H7 (cell line): ENCODE measurements at regions not wholly inside any gene's neighbourhood (a gene's known extent, or its start where the extent isn't known, plus 50 kb on each side); places are given as distances from the start of the nearest gene placed in this dataset.

Experiments
- DNase-seq: peaks from one replicate; pipeline ENCODE4 v3.0.0; 2012
- H3K27me3 ChIP-seq: 2 replicates; pipeline ENCODE4 v1.6.0; 2011; ENCODE audit warnings: mild to moderate bottlenecking, low read length; ENCODE audit not compliant: control insufficient read depth, insufficient read depth
- H3K36me3 ChIP-seq: replicated peaks from 2 replicates; pipeline ENCODE4 v1.5.1; 2011; ENCODE audit warnings: low read length; ENCODE audit not compliant: control insufficient read depth, insufficient read depth
- H3K4me3 ChIP-seq: 2 replicates; pipeline ENCODE4 v1.5.1; 2011; ENCODE audit warnings: low read depth, mild to moderate bottlenecking, control low read depth, low read length, moderate library complexity; ENCODE audit not compliant: insufficient read depth

DNA sequence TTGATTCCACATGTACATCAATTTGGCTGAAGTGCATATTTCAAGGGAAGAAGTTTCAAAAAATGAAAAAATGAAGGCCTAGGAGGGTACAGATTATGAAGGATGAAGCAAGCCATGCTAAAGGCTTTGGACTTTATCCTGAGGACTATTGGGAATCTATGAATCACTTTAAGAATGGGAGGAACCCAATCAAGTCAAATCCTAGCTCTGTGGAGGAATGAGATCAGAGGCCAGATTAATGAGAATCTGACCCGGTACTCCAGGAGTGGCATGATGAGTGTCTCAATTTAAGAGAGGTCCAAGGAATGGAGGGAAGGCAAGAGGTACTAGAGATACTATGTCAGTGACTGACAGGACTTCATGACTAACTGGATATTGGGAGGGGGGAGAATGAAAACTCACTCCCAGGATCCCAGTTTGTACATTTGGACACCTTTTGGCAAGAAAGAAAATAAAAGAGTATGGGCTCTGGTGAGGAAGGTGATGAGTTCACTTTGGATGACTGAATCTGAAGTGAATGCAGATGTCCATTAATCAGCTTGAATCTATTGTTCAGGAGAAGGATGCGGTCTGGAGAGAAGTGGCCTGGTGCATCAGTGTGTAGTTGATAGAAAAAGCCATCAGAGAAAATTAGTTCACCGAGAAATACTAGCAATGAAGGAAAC, 349.0 kb downstream of the EFNB2 start:
- H3K4me3 ChIP-seq: no peak overlapping the region
- DNase-seq: no peak
- no peaks in the 10 kb centered on the region for H3K36me3 ChIP-seq
- no peaks in the 10 kb centered on the region for H3K27me3 ChIP-seq

GRCh38 chr13:106184790-106185189, 350.7 kb downstream of the EFNB2 start:
- Histone ChIP-seq H3K27me3 (no peaks in the 10 kb centered on the region), H3K36me3 (no peaks in the 10 kb centered on the region), H3K4me3 (no peak overlapping the region)
- DNase-seq: no peak

- no peaks in the 10 kb centered on the region for H3K27me3 ChIP-seq
- no peaks in the 10 kb centered on the region for H3K36me3 ChIP-seq
- no peak overlapping the region for H3K4me3 ChIP-seq
- DNase-seq: no peak
These were observed 351.9 kb downstream of the EFNB2 start for GRCh38 chr13:106183410-106184065.

DNA sequence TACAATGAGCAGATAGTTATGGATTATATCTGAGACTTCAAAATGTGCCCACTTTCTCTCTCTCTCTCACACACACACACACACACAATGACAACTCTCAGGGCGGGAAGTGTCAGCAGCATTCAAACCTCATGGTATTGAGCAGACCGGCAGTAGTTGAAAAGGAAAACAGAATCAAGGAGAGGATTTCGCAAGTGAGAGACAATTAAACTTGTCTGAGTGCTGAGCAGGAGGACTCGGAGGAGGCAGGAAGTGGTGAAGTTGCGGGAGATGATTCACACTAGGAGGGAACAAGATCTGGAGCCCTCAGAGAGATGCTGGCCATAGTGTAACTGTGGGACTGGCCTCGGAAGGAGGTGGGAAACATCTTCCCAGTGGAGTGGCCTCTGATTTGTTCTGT, 353.1 kb downstream of the EFNB2 start:
- DNase-seq: no peak
- no peak overlapping the region for H3K4me3 ChIP-seq
- H3K27me3 ChIP-seq: no peaks in the 10 kb centered on the region
- H3K36me3 ChIP-seq: no peaks in the 10 kb centered on the region

DNA sequence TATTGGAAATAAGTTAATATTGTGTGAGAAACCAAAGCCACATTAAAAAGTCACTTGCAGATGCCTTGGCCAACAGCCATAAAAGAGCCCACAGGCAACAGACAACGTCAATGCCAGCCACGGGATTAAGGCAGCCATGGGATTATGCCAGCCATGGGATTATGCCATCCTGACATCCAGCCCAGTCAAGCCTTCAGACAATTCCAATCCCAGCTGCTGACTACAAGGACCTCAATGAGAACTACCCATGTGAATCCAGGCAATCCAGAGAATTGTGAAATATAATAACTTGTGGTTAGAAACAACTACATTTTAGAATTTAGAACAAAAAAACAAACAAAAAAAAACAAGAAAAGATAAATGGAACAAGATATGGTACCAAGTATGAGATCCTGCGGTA, 356.6 kb downstream of the EFNB2 start:
- H3K27me3 ChIP-seq: no peaks in the 10 kb centered on the region

DNA sequence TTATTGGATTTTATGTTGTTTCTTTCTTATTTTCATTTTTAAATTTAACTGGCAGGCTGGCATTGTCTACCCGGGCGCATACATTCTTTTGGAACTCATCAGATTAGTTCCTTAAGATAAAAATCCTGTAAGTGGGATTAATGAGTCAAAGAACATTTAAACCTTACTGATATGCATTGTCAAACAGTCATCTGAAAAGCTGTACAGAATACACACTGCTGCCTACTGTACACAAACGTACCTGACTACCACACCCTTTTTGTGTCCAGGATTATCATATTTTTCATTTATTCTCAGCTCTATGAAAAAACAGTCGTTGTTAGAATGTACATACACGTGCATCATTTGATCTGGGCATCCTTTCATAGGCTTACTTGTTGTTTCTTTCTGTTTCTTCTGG, 358.3 kb downstream of the EFNB2 start:
- Histone ChIP-seq H3K36me3 (no peaks in the 10 kb centered on the region), H3K4me3 (no peak overlapping the region), H3K27me3 (no peaks in the 10 kb centered on the region)
- no peak for DNase-seq

More for the DNA sequence above, 356.6 kb downstream of the EFNB2 start:
- no peak overlapping the region for H3K4me3 ChIP-seq
- no peaks in the 10 kb centered on the region for H3K36me3 ChIP-seq
- DNase-seq: no peak

- DNase-seq: no peak
- Histone ChIP-seq H3K27me3 (no peaks in the 10 kb centered on the region), H3K4me3 (no peak overlapping the region), H3K36me3 (no peaks in the 10 kb centered on the region)
These were observed 359.3 kb downstream of the EFNB2 start for GRCh38 chr13:106176117-106176516.

DNA sequence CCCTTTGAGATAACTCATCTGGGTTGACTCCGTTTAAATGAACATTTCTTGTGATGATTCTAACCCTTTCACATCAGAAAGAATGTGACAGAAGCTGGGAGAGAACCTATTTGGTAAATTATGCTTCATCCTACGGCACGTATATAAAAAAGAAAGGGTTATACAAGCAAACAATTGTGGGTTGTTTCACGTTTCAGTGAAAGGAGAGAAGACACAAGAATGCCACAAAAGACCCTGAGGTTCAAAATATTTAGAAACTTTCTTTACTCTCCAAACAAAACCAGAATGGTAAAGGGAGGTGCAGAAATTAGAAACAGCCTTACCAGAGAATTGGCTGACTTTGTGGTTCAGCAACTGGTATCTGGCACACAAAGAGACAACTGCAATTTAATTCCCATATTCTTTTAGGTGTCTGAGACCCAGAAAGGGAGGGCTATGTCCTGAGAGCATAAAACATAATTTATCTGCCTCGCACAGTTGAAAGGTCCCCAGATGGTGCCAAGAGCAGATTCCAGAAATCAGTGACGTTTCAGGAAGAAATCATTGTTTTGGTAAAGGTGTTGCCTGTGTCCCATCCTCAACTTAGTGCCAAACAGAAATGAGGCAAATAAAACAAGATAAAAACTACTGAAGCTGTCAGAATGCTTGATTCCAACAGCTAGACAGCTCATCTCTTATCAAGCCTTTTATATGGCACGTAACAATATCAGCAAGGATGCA, 361.4 kb downstream of the EFNB2 start:
- no peaks in the 10 kb centered on the region for H3K27me3 ChIP-seq
- H3K36me3 ChIP-seq: no peaks in the 10 kb centered on the region
- no peak overlapping the region for H3K4me3 ChIP-seq
- no peak for DNase-seq

- DNase-seq: no peak
- no peak overlapping the region for H3K4me3 ChIP-seq
- H3K27me3 ChIP-seq: no peaks in the 10 kb centered on the region
- H3K36me3 ChIP-seq: no peaks in the 10 kb centered on the region
These were observed 362.1 kb downstream of the EFNB2 start for GRCh38 chr13:106173346-106173745.

DNA sequence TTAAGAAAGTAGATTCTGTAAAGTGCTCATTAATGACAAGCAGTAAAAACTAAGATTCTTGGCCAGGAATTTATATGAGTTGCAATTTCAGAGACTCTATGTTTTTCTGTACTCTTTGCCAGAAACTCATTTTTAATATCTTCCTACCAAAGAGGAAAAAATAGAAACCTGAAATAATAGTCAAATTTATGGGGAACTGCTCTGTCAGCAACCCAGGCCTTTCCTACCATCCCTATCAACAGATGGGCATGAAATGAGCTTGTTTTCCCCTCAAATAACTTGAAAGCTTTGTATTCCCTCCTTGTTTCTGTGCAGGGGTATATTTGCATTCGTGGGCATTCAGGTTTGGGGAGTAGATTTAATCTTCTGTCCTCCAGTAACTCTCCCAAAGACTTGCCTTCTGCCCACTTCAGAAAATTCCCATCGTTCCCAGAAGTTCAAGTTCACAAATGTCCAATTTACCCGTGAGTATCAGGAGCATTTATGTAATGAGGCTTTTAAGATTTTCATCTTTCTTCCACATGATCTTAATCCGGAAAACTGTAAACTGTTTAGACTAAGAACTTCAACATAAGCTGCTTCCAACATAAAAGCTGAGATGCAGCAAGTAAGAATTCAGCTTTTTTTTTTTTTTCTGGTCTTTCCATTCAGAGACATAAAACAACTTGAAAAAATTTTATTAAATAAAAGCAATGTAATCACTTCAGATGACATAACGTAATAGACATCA, 363.1 kb downstream of the EFNB2 start:
- Histone ChIP-seq H3K27me3 (no peaks in the 10 kb centered on the region), H3K4me3 (no peak overlapping the region), H3K36me3 (no peaks in the 10 kb centered on the region)
- no peak for DNase-seq

DNA sequence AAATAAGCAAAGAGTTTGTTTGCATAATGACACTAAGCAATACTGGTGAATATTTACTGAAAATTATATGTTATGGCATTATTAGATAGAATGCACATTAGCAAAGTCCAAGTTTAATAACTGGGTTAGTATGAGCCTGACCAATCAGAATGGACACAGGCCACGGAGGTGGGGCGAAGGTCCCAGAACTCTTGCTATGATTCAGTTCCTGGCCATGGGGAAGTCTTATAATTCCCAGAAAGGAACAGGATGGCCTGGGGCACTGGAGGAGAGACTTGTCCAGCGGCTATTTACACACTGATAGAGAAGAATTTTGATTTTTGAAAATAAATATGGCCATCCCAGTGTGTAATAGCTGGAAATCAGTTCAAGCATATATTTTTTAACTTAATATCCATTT, 372.0 kb downstream of the EFNB2 start:
- H3K27me3 ChIP-seq: no peaks in the 10 kb centered on the region
- no peak for DNase-seq
- no peaks in the 10 kb centered on the region for H3K36me3 ChIP-seq
- no peak overlapping the region for H3K4me3 ChIP-seq

GRCh38 chr13:106161146-106161545, 374.3 kb downstream of the EFNB2 start:
- no peak overlapping the region for H3K4me3 ChIP-seq
- no peaks in the 10 kb centered on the region for H3K27me3 ChIP-seq
- DNase-seq: no peak
- H3K36me3 ChIP-seq: no peaks in the 10 kb centered on the region

DNA sequence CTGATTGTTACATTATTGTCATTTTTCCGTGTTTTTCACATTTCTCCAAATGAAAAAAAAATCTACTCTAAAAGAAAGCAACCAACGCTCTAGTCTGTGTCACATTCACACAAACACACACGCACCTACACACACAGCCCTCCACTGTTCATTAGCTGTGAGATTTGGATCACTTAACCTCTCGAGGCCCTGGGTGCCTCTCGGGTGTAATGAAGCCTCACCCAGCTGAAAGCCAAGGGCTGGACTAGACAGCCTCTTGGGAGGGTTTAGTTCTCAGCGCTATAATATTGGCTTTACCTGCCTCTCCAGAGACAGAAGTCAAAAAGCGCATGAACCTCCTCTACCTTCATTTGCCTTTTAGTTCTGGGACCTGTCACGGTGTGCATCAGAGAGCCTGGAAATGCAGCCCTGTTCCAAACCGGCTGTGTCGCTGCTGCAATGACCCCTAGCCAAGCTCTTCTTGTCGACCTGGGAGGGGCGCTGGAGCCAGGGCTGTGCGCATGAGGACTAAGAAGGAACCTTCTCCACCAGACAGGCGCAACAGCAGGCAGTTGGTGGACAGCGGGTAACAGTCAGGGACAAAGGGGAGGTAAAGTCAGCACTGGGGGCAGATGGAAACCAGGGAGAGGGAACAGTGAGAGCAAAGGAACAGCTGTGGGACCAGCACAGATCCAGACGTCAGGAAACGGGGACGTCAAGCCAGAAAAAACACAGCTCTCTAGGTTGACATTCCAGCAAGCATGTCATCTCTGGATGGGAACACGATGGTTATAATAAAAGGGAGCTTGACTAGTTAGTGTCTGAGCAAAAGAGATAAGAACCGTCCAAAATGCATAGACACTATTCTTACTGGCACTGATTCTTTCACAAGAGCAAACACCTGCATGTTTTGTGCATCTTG, 375.9 kb downstream of the EFNB2 start:
- no peak for DNase-seq
- no peaks in the 10 kb centered on the region for H3K27me3 ChIP-seq

DNA sequence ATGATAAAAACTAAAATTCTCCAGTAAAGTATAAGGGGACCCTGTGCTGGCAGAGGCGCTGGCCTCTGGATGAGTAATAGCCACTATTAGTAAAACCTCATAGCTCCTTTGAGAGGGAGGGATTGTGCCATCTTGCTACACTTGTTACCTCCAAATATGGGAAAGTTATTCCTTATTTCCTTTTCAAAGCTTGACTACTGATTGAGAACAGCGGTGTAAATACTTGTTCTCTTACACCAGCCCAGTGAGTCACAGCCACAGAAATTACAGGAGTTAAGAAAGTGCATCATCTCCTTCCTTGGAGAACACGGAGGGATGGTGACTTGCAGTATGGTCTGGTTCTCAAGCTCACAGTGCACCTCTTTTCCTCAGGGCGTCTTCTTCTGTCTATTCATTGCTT, 379.0 kb downstream of the EFNB2 start:
- no peak for DNase-seq

More for the DNA sequence above, 375.9 kb downstream of the EFNB2 start:
- H3K4me3 ChIP-seq: no peak overlapping the region
- no peaks in the 10 kb centered on the region for H3K36me3 ChIP-seq

More for the DNA sequence above, 379.0 kb downstream of the EFNB2 start:
- Histone ChIP-seq H3K4me3 (no peak overlapping the region), H3K36me3 (no peaks in the 10 kb centered on the region), H3K27me3 (no peaks in the 10 kb centered on the region)
